GM21381 (cell line): ENCODE measurements at regions not wholly inside any gene's neighbourhood (a gene's known extent, or its start where the extent isn't known, plus 50 kb on each side); places are given as distances from the start of the nearest gene placed in this dataset.
"Not testable (repeated sequence)": the region's sequence is repeated elsewhere in the genome, so short reads cannot be mapped to it uniquely, and the experiment has no call there.

ENCODE experiments used
- ATAC-seq: cut with Tn5 transposase; IDR thresholded peaks from one replicate; pipeline ENCODE4 v1.9.1; 2021; ENCODE audit warnings: mild to moderate bottlenecking, moderate library complexity; ENCODE audit not compliant: unreplicated experiment

GRCh38 chr3:28139288-28139687 lies 102.1 kb upstream of the CMC1 start:
- no peak for ATAC-seq

GRCh38 chr3:28139967-28140634 lies 101.3 kb upstream of the CMC1 start:
- no peak for ATAC-seq

- ATAC-seq = no peak
Observed at GRCh38 chr3:28140664-28141063, 100.8 kb upstream of the CMC1 start.

GRCh38 chr3:28149960-28150359 lies 91.5 kb upstream of the CMC1 start:
- ATAC-seq = no peak

- ATAC-seq = no peak
Observed at GRCh38 chr3:28150465-28151206, 90.8 kb upstream of the CMC1 start.

- ATAC-seq = no peak
Observed at GRCh38 chr3:28151207-28151550, 90.2 kb upstream of the CMC1 start.

- peak; percentile 88 for ATAC-seq
Observed at GRCh38 chr3:28151608-28152228, 89.7 kb upstream of the CMC1 start.

GRCh38 chr3:28155631-28156030 lies 85.8 kb upstream of the CMC1 start:
- ATAC-seq = no peak

GRCh38 chr3:28156599-28156998 lies 84.8 kb upstream of the CMC1 start:
- not testable (repeated sequence) for ATAC-seq

GRCh38 chr3:28171962-28172361 lies 69.5 kb upstream of the CMC1 start:
- ATAC-seq = peak; percentile 91

- no peak for ATAC-seq
Observed at GRCh38 chr3:28172748-28173147, 68.7 kb upstream of the CMC1 start.

- no peak for ATAC-seq
Observed at GRCh38 chr3:28173836-28174235, 67.6 kb upstream of the CMC1 start.

GRCh38 chr3:28186748-28187147 lies 54.7 kb upstream of the CMC1 start:
- ATAC-seq = no peak

- ATAC-seq = no peak
Observed at GRCh38 chr3:28188686-28189085, 52.7 kb upstream of the CMC1 start.

GRCh38 chr3:28191363-28191762 lies 50.1 kb upstream of the CMC1 start:
- ATAC-seq = no peak
